Lung (tissue), 11 donors: ENCODE measurements at regions not wholly inside any gene's neighbourhood (a gene's known extent, or its start where the extent isn't known, plus 50 kb on each side); places are given as distances from the start of the nearest gene placed in this dataset.

ENCODE experiments used
- ATAC-seq: fragments of 200-7000 bp; cut with Tn5 transposase; one replicate; pipeline ENCODE4 v1.9.1; 2020; ENCODE audit warnings: moderate number of reproducible peaks; ENCODE audit not compliant: insufficient read depth, low FRiP score
- DNase-seq, 3 donors: peaks; one replicate each; pipeline ENCODE4 v3.0.0-alpha.2; 2013 to 2017
- H3K27ac ChIP-seq, 2 donors: one replicate each; pipeline ENCODE4 v1.5.1; 2013; ENCODE audit warnings: mild to moderate bottlenecking in 2 of 2, moderate library complexity in 2 of 2, control low read depth in 1 of 2, inconsistent platforms in 1 of 2, low read depth in 1 of 2, low read length in 1 of 2
- H3K27me3 ChIP-seq, 3 donors: one replicate each; pipeline ENCODE4 v1.5.1; 2013; ENCODE audit warnings: low read length in 2 of 3; ENCODE audit not compliant: control insufficient read depth in 3 of 3, insufficient read depth in 3 of 3
- H3K36me3 ChIP-seq, 4 donors: one replicate each; pipeline ENCODE4 v1.5.1; 2013; ENCODE audit warnings: low read length in 4 of 4, mild to moderate bottlenecking in 1 of 4, moderate library complexity in 1 of 4; ENCODE audit not compliant: control insufficient read depth in 4 of 4, insufficient read depth in 4 of 4
- H3K4me1 ChIP-seq, 5 donors: one replicate each; pipeline ENCODE4 v1.5.1; 2013; ENCODE audit warnings: low read length in 5 of 5, mild to moderate bottlenecking in 2 of 5, moderate library complexity in 1 of 5; ENCODE audit not compliant: control insufficient read depth in 5 of 5, insufficient read depth in 5 of 5
- H3K4me3 ChIP-seq: one replicate; pipeline ENCODE4 v1.5.1; 2013; ENCODE audit warnings: mild to moderate bottlenecking, control low read depth, moderate library complexity
- H3K9ac ChIP-seq, 2 donors: one replicate each; pipeline ENCODE4 v1.5.1; 2013; ENCODE audit warnings: low read length in 2 of 2, control low read depth in 1 of 2; ENCODE audit not compliant: insufficient read depth in 1 of 2
- H3K9me3 ChIP-seq, 4 donors: one replicate each; pipeline ENCODE4 v1.5.1; 2013; ENCODE audit warnings: low read length in 3 of 4, mild to moderate bottlenecking in 1 of 4, moderate library complexity in 1 of 4; ENCODE audit not compliant: control insufficient read depth in 4 of 4, insufficient read depth in 3 of 4
- CTCF ChIP-seq: IDR thresholded peaks from 2 replicates; pipeline ENCODE4 v1.5.1; 2012; ENCODE audit warnings: mild to moderate bottlenecking; ENCODE audit errors: control extremely low read depth, extremely low read depth
- WGBS, 2 donors: extraction: QIAGEN DNeasy Blood & Tissue Kit; methylation state at CpG; one replicate each; pipeline ENCODE4 v1.1.7; 2013; 5-methylcytosine and 5-hydroxymethylcytosine counted together
- donor health status: control.
- donor health status: control.
- donor health status: Bipolar disorder and iron deficiency.
- donor health status: healthy.
- donor health status: DM: yes; HTN: yes; CAD: no.

- 26 to 56% methylated on average over 2 of the region's 2 CpGs for WGBS, 2 donors
Measured at GRCh38 chr9:30815585-30815984, 1568.9 kb upstream of the ACO1 start.

GRCh38 chr9:30845136-30845535 is 1539.3 kb upstream of the ACO1 start:
- Histone ChIP-seq H3K36me3 (no peaks in the 10 kb centered on the region), H3K9ac (no peak overlapping the region), H3K4me1 (peaks cover 0 to 9% (median 0%) of the 10 kb centered on the region in 5 donors), H3K4me3 (no peak overlapping the region), H3K27me3 (no peaks in the 10 kb centered on the region), H3K9me3 (no peaks in the 10 kb centered on the region), H3K27ac (no peak overlapping the region)
- ATAC-seq (no peak), DNase-seq (peak in 2 of 3 donors; percentile 57 to 60)
- no peak for TF ChIP-seq CTCF
- 61 to 66% methylated on average over 1 of the region's 1 CpG for WGBS, 2 donors

More at GRCh38 chr9:30815585-30815984, 1568.9 kb upstream of the ACO1 start:
- no peaks in the 10 kb centered on the region for H3K36me3 ChIP-seq
- ATAC-seq (no peak), DNase-seq (no peak)
- no peak for TF ChIP-seq CTCF
- no peak overlapping the region for H3K9ac ChIP-seq
- H3K4me1 ChIP-seq: no peaks in the 10 kb centered on the region
- H3K27ac ChIP-seq: no peak overlapping the region
- no peak overlapping the region for H3K4me3 ChIP-seq
- no peaks in the 10 kb centered on the region for H3K9me3 ChIP-seq
- H3K27me3 ChIP-seq: no peaks in the 10 kb centered on the region

GRCh38 chr9:30846651-30847050 is 1537.8 kb upstream of the ACO1 start:
- no peak for ATAC-seq
- Histone ChIP-seq H3K27ac (no peak overlapping the region), H3K36me3 (no peaks in the 10 kb centered on the region), H3K4me1 (peaks cover 0 to 9% (median 0%) of the 10 kb centered on the region in 5 donors), H3K27me3 (no peaks in the 10 kb centered on the region), H3K4me3 (no peak overlapping the region), H3K9me3 (no peaks in the 10 kb centered on the region), H3K9ac (no peak overlapping the region)
- WGBS, 2 donors: 63 to 71% methylated on average over 3 of the region's 3 CpGs
- peak; percentile 33 to 67 (median 66) for DNase-seq
- no peak for TF ChIP-seq CTCF

- Histone ChIP-seq H3K9ac (no peak overlapping the region), H3K9me3 (no peaks in the 10 kb centered on the region), H3K4me1 (peaks cover 0 to 7% (median 0%) of the 10 kb centered on the region in 5 donors), H3K27ac (no peak overlapping the region), H3K4me3 (no peak overlapping the region), H3K36me3 (no peaks in the 10 kb centered on the region), H3K27me3 (no peaks in the 10 kb centered on the region)
- ATAC-seq (no peak), DNase-seq (no peak)
- TF ChIP-seq CTCF: no peak
Measured at GRCh38 chr9:30851600-30851999, 1532.8 kb upstream of the ACO1 start.
